Smooth muscle cell (in vitro differentiated cells): ENCODE measurements at regions not wholly inside any gene's neighbourhood (a gene's known extent, or its start where the extent isn't known, plus 50 kb on each side); places are given as distances from the start of the nearest gene placed in this dataset.

Experiments used
- DNase-seq: peaks from one replicate; lab custom pipeline; 2025; ENCODE audit not compliant: unreplicated experiment; lab: John Stamatoyannopoulos, UW
- H2AFZ ChIP-seq: fragments of 200-600 bp; sonication (generic); 2 replicates; pipeline ENCODE4 v1.6.0; 2016; ENCODE audit warnings: antibody characterized with exemption, low read depth, mild to moderate bottlenecking
- H3F3A ChIP-seq: fragments of 200-600 bp; sonication (generic); 2 replicates; pipeline ENCODE4 v1.6.0; 2017; ENCODE audit warnings: antibody characterized with exemption, low read depth
- H3K27ac ChIP-seq: fragments of 200-600 bp; sonication (generic); 2 replicates; pipeline ENCODE4 v1.5.1; 2016; ENCODE audit warnings: low read depth, mild to moderate bottlenecking
- H3K27me3 ChIP-seq: fragments of 200-600 bp; sonication (generic); 2 replicates; pipeline ENCODE4 v1.6.1; 2016; ENCODE audit warnings: low read depth, mild to moderate bottlenecking
- H3K36me3 ChIP-seq: fragments of 200-600 bp; sonication (generic); 2 replicates; pipeline ENCODE4 v1.5.1; 2016; ENCODE audit warnings: low read depth
- H3K4me1 ChIP-seq: fragments of 200-600 bp; sonication (generic); 2 replicates; pipeline ENCODE4 v1.5.1; 2016; ENCODE audit warnings: low read depth
- H3K4me2 ChIP-seq: fragments of 200-600 bp; sonication (generic); 2 replicates; pipeline ENCODE4 v1.6.0; 2016; ENCODE audit warnings: mild to moderate bottlenecking
- H3K4me3 ChIP-seq: fragments of 200-600 bp; sonication (generic); 2 replicates; pipeline ENCODE4 v1.5.1; 2016; ENCODE audit warnings: mild to moderate bottlenecking
- H3K79me2 ChIP-seq: fragments of 200-600 bp; sonication (generic); 2 replicates; pipeline ENCODE4 v1.6.0; 2016; ENCODE audit warnings: low read depth, mild to moderate bottlenecking
- H3K9ac ChIP-seq: fragments of 200-600 bp; sonication (generic); 2 replicates; pipeline ENCODE4 v1.6.0; 2016; ENCODE audit warnings: low read depth
- H3K9me3 ChIP-seq: fragments of 200-600 bp; sonication (generic); replicated peaks from 2 replicates; pipeline ENCODE4 v1.5.1; 2016; ENCODE audit warnings: low read depth
- H4K20me1 ChIP-seq: fragments of 200-600 bp; sonication (generic); 2 replicates; pipeline ENCODE4 v1.6.0; 2016; ENCODE audit warnings: low read depth
- WGBS: methylation state at CpG from one replicate; pipeline ENCODE4 v1.1.7; 2016; ENCODE audit warnings: low lambda C conversion rate; 5-methylcytosine and 5-hydroxymethylcytosine counted together
- TF ChIP-seq, protein P1 (sequence below): fragments of 200-600 bp; sonication (generic); IDR thresholded peaks from 2 replicates; pipeline ENCODE4 v1.5.1; 2017; ENCODE audit warnings: borderline replicate concordance, mild to moderate bottlenecking, antibody characterized with exemption; ENCODE audit not compliant: insufficient read depth, poor library complexity, severe bottlenecking

GRCh38 chr5:103444333-103445038, 118.1 kb downstream of the NUDT12 start:
- Histone ChIP-seq H4K20me1 (no peaks in the 10 kb centered on the region), H3K4me3 (no peak overlapping the region), H3K9ac (no peak overlapping the region), H2AFZ (no peak overlapping the region), H3K27ac (peak overlapping the region; percentile 45), H3F3A (no peaks in the 10 kb centered on the region), H3K9me3 (peaks cover 2% of the 10 kb centered on the region), H3K36me3 (no peaks in the 10 kb centered on the region), H3K79me2 (no peaks in the 10 kb centered on the region), H3K4me2 (no peak overlapping the region), H3K4me1 (peaks cover 13% of the 10 kb centered on the region), H3K27me3 (no peaks in the 10 kb centered on the region)
- no peak for DNase-seq
- 67% methylated on average over 4 of the region's 4 CpGs for WGBS
- TF ChIP-seq, protein P1, sequence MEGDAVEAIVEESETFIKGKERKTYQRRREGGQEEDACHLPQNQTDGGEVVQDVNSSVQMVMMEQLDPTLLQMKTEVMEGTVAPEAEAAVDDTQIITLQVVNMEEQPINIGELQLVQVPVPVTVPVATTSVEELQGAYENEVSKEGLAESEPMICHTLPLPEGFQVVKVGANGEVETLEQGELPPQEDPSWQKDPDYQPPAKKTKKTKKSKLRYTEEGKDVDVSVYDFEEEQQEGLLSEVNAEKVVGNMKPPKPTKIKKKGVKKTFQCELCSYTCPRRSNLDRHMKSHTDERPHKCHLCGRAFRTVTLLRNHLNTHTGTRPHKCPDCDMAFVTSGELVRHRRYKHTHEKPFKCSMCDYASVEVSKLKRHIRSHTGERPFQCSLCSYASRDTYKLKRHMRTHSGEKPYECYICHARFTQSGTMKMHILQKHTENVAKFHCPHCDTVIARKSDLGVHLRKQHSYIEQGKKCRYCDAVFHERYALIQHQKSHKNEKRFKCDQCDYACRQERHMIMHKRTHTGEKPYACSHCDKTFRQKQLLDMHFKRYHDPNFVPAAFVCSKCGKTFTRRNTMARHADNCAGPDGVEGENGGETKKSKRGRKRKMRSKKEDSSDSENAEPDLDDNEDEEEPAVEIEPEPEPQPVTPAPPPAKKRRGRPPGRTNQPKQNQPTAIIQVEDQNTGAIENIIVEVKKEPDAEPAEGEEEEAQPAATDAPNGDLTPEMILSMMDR = no peak

DNA sequence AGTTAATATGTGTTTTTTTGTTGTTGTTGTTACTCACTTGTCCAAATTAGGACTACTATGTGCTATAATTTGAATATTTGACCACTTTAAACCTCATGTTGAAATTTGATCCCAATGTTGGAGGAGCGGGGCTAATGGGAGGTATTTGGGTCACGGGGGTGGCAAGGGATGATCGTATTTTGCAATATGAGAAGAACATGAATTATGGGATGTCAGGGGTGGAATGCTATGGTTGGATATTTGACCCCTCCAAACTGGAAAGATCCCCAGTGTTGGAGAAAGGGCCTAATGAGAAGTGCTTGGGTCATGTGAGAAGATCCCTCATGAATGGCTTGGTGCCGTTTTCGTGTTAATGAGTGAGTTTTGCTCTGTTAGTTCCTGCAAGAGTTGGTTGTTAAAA, 119.8 kb downstream of the NUDT12 start:
- TF ChIP-seq, protein P1 = no peak
- no peak overlapping the region for H3K27ac ChIP-seq
- no peaks in the 10 kb centered on the region for H3F3A ChIP-seq
- DNase-seq = no peak
- H3K36me3 ChIP-seq = no peaks in the 10 kb centered on the region
- H3K79me2 ChIP-seq = no peaks in the 10 kb centered on the region
- H3K4me2 ChIP-seq = no peak overlapping the region
- H4K20me1 ChIP-seq = no peaks in the 10 kb centered on the region
- H3K4me3 ChIP-seq = no peak overlapping the region
- no peaks in the 10 kb centered on the region for H3K27me3 ChIP-seq
- H3K4me1 ChIP-seq = peaks cover 13% of the 10 kb centered on the region
- H3K9me3 ChIP-seq = peaks cover 7% of the 10 kb centered on the region
- H2AFZ ChIP-seq = no peak overlapping the region
- H3K9ac ChIP-seq = no peak overlapping the region
- 94% methylated on average over 5 of the region's 5 CpGs for WGBS

DNA sequence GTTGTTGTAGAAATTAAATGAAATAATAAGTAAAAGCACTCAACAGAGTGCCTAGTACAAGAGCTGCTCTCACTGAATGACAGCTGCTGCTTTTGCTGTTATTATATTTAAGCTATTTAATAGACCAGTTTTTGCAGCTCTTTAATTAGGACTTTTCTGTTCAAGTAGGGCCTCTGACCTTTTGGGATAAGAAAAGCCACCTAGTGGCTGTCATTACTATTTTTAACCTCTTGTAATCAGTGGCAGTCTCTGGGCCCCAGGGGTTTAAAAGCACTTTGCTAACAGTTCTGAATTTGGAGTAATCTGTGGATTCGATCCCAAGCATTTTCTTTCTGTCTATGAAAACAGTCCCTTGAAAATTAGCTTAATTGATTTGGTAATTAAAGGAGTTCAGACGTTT, 121.1 kb downstream of the NUDT12 start:
- no peaks in the 10 kb centered on the region for H3F3A ChIP-seq
- no peaks in the 10 kb centered on the region for H4K20me1 ChIP-seq
- H3K4me2 ChIP-seq = no peak overlapping the region
- peaks cover 7% of the 10 kb centered on the region for H3K9me3 ChIP-seq
- no peak overlapping the region for H3K9ac ChIP-seq
- H3K79me2 ChIP-seq = no peaks in the 10 kb centered on the region
- TF ChIP-seq, protein P1 = peak; percentile 20
- peaks cover 13% of the 10 kb centered on the region for H3K4me1 ChIP-seq
- H3K36me3 ChIP-seq = no peaks in the 10 kb centered on the region
- no peak overlapping the region for H2AFZ ChIP-seq
- DNase-seq = no peak
- 20% methylated on average over 2 of the region's 2 CpGs for WGBS
- H3K27me3 ChIP-seq = no peaks in the 10 kb centered on the region
- H3K27ac ChIP-seq = no peak overlapping the region
- H3K4me3 ChIP-seq = no peak overlapping the region

DNA sequence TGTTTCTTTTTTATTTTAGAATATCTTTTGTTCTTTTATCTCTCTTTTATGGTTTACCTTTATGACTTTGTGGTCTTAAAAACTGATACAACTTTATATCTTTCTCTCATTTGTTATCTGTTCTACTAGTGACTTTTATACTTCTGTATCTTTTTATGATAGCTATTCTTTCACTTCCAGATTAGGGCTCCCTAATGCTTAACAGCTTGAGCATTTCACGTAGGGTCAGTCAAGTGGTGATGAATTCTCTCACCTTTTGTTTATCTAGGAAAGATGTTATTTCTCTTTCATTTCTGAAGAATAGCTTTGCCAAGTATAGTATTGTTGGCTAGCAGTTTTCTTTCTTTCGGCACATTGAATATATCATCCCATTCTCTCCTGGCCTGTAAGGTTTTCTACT, 123.6 kb downstream of the NUDT12 start:
- H2AFZ ChIP-seq = no peak overlapping the region
- no peaks in the 10 kb centered on the region for H4K20me1 ChIP-seq
- H3K9ac ChIP-seq = no peak overlapping the region
- no peak for DNase-seq
- H3K79me2 ChIP-seq = no peaks in the 10 kb centered on the region
- H3K9me3 ChIP-seq = peaks cover 7% of the 10 kb centered on the region
- no peaks in the 10 kb centered on the region for H3K27me3 ChIP-seq
- no peaks in the 10 kb centered on the region for H3K36me3 ChIP-seq
- no peak overlapping the region for H3K4me3 ChIP-seq
- 71% methylated on average over 2 of the region's 2 CpGs for WGBS
- H3K4me2 ChIP-seq = no peak overlapping the region
- no peaks in the 10 kb centered on the region for H3F3A ChIP-seq
- TF ChIP-seq, protein P1 = no peak
- no peak overlapping the region for H3K27ac ChIP-seq
- H3K4me1 ChIP-seq = no peaks in the 10 kb centered on the region
